ENCODE measurements at regions not wholly inside any gene's neighbourhood (a gene's known extent, or its start where the extent isn't known, plus 50 kb on each side); places are given as distances from the start of the nearest gene placed in this dataset.
"Not testable (repeated sequence)": the region's sequence is repeated elsewhere in the genome, so short reads cannot be mapped to it uniquely, and the experiment has no call there.

DNA sequence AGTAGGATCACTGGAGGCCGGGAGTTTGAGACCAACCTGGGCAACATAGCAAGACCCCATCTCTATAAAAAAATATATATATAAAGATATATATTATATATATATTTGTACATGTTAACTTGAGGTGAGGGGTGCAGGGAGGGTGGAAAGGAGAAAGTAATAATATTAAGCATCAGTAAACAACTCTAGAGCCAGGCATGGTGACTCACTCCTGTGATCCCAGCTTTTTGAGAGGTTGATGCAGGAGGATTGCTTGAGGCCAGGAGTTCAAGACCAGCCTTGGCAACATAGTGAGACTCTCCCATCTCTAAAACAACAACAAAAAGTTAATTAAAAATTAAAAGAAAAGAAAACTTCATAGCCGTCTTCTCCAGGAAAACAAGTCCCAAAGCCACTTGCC lies 61.7 kb upstream of the SMURF2 start:
- DNase-seq: no peak

DNA sequence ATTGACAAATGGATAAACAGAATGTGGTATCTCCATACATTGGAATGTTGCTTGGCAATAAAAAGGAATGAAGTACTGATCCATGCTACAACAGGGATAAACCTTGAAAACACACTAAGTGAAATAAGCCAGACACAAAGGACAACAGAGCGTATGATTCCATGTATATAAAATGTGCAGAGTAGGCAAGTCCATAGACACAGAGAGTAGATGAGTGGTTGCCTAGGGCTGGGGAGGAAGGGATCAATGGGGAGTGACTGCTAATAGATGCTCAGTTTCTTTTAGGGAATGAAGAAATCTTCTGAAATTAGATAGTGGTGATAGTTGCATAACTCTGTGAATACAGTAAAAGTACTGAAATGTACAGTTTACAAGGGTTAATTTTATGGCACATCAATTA lies 59.4 kb upstream of the SMURF2 start:
- not testable (repeated sequence) for DNase-seq

DNA sequence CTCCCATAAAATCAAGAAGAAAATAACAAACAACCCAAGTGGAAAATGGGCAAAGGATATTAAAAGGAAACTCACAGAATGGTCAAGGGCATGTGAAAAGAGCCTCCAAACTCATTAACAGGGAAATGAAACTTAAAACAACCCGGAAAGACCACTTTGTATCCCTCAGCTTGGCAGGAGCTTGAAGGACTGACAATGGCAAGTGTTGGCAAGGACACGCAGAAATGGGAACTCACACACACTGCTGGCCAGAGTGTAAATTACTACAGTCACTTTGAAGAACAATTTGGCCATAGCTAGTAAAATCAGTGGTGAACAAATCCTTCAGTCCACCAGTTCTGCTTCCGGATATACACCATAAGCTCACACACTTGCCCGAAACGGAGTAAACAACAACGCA lies 58.1 kb upstream of the SMURF2 start:
- not testable (repeated sequence) for DNase-seq

DNA sequence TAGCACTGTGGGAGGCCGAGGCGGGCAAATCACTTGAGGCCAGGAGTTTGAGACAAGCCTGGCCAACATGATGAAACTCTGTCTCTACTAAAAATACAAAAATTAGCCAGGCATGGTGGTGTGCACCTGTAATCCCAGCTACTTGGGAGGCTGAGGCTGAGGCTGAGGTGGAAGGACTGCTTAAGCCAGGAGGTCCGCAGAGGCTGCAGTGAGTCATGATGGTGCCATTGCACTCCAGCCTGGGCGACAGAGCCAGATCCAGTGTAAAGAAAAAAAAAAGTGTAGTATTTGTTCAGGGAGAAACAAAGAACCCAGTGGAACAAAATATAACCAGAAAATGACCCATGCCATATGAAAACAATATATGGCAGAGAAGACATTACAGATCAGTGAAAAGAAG lies 57.4 kb upstream of the SMURF2 start:
- DNase-seq: not testable (repeated sequence)

DNA sequence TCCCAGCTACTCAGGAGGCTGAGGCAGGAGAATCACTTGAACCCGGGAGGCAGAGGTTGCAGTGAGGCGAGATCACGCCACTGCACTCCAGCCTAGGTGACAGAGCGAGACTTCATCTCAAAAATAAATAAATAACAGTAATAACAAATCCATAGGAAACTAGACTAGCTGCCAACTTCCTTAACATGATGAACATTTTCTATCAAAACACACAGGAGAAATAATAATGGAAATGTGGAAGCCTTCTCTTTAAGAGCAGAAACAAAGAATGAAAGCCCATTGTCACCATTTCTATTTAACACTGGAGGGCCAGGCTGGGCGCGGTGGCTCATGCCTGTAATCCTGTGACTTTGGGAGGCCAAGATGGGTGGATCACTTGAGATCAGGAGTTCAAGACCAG lies 56.7 kb upstream of the SMURF2 start:
- not testable (repeated sequence) for DNase-seq

DNA sequence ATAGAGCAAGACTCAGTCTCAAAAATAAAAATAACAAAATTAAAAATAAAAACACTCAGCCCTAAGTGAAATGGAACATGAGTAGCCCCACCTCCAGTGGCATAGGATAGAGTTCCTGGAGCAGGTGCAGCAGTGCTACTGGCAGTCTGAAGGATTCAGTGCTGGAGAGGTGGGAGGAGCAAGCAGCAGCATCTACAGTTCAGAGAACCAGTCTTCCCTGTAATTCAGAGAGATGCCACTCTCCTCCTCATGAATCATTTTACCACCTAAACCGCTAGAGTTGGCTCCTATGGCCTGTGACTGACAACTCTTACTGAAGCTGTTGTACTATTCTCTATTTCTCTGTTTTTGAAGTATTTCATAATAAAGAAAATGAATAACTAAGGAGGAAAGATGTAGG lies 56.0 kb upstream of the SMURF2 start:
- DNase-seq: no peak

DNA sequence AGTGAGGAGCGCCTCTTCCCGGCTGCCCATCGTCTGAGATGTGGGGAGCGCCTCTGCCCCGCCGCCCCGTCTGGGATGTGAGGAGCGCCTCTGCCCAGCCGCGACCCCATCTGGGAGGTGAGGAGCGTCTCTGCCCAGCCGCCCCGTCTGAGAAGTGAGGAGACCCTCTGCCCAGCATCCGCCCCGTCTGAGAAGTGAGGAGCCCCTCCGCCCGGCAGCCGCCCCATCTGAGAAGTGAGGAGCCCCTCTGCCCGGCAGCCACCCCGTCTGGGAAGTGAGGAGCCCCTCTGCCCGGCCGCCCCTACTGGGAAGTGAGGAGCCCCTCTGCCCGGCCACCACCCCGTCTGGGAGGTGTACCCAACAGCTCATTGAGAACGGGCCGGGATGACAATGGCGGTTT lies 54.4 kb upstream of the SMURF2 start:
- not testable (repeated sequence) for DNase-seq

DNA sequence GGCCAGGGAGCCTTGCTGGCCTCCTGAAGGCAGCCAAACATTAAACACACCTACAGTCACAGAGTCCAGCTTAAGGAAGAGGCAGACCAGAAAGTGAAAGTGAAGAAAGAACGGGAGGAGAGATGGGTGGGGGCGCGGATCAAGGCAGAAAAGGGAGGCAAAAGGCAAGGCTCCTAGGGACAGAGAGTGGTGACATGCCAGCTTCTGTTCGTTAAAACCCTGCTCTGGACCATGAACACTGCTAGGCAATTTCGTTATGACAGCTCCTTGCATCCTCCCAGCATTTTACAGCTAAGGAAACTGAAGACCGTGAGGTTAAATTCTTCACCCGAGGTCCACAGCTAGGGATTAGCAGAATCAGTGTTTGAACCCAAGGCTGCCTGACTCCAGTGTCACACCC lies 51.7 kb upstream of the SMURF2 start:
- DNase-seq: peak; percentile 35 to 44

DNA sequence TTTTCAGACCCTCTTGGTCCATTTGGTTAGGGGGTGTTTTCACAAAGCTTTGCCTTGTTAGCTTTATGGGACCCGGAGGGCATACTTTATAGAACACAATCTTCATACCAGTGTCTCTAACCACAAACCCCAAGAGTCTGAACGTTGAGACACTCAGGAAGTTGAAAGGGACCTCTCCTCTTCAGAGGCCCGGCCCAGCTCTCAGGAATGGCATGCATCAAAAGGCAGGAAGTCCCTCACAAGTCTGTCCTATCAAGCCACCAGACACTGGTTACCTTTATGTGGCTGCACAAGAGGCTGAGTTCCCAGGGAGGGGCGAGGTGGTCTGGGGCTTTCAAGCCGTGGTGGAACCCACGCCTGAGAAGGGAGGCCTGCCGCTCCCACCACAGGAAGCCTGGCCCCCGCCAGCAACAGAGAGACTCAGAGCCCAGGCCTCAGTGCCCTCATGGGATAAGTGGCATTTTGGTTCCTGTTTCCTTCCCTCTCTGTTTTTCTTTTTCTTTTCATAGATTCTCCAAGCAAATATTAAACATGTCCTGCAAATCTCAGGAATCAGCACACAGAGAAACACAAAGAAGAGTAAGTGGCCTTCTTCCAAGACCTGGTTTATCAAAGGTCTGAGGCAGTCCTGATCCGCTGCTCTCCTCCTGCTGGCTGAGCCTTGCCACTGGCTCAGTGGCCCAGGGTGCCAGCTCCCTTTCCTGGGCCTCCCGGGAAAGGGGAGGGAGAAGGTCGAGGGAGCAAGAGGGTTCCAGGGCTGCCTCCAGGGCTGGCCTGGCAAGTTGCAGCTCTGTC lies 50.6 kb upstream of the SMURF2 start:
- DNase-seq: peak; percentile 60 to 65
